ENCODE measurements at regions not wholly inside any gene's neighbourhood (a gene's known extent, or its start where the extent isn't known, plus 50 kb on each side); places are given as distances from the start of the nearest gene placed in this dataset. TPM values are rescaled to one million over a fixed set of nuclear protein-coding genes. Genes with fewer than 3 reads are reported as not detected.

DNA sequence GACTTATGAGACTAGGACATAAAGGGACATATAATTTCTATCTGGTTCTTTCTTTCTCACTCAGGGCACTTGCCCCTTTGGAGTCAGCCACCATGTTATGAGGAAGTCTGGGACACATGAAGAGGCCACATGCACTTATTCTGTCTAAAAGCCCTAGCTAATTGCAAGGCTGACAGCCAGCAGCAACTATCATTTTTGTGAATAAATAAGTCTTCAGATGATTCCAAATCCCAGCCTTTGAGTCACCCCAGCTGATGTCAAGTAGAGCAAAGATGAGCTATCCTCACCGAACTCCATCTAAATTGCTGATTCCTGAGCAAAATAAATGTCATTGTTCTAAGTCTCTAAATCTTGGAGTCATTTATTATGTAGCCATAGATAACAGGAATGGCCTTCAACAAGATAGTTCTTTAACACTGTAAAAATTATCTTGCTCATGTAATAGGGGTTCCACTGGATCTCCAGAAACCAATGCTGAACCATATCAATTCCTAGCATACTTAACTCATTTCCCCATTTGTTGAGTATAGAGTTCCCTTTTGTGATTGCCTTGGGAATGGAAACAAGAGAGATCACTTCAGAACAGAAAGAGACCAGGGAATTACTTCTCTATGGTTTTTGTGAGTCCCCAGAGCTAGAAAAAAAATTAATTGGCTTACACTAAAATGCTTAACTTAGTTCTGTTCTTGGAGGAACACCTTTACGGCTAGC, 50.6 kb upstream of the FN1 start:
- in situ Hi-C loops (cut with MboI) (no loop called here), intact Hi-C loops (cut with micrococcal nuclease; ENCODE audit: unreplicated experiment) (no loop called here)
- Histone ChIP-seq H3K27me3 (replicated peaks in 1 of 2; ENCODE audit: control insufficient read depth in 2 of 2, insufficient read depth in 2 of 2, low read length in 1 of 2) (no peaks in the 10 kb centered on the region; a peak in 1 of 4 replicates), H3K9me3 (replicated peaks; ENCODE audit: control insufficient read depth, insufficient read depth, low read length) (no peaks in the 10 kb centered on the region), H3K4me1 (ENCODE audit: control insufficient read depth, insufficient read depth, low read length) (no peaks in the 10 kb centered on the region), H3K4me2 (ENCODE audit: control insufficient read depth, insufficient read depth) (no peak overlapping the region), H3K27ac (ENCODE audit: control insufficient read depth, insufficient read depth) (no peak overlapping the region), H2AFZ (ENCODE audit: control insufficient read depth, low read depth, low read length) (no peak overlapping the region), H3K36me3 (ENCODE audit: control insufficient read depth in 2 of 2, insufficient read depth in 2 of 2, low read length in 1 of 2) (no peaks in the 10 kb centered on the region), H3K9ac (ENCODE audit: control insufficient read depth, insufficient read depth, low read length) (no peak overlapping the region), H3K79me2 (ENCODE audit: control insufficient read depth, insufficient read depth, low read length) (no peaks in the 10 kb centered on the region), H4K20me1 (ENCODE audit: control insufficient read depth, insufficient read depth) (no peaks in the 10 kb centered on the region), H3K4me3 (no peak overlapping the region)
- ChIA-PET RAD21 (ENCODE audit: unreplicated experiment) (no interaction called here), POLR2A (no interaction called here), CTCF (no interaction called here), SMC1A (ENCODE audit: uncharacterized antibody, unreplicated experiment) (interaction anchor here (1.0 kb wide), 1 partner anchor 21 kb away, joined by 3 read pairs; no protein-coding TSS in a partner anchor)
- TF ChIP-seq TCF3 (IDR thresholded peaks at IDR 0.05; ENCODE audit: borderline replicate concordance, insufficient read depth, low read depth, low read length), result no peak
- FAIRE-seq, result no peak
- no peak for DNase-seq (ENCODE audit: low read depth, low spot score)
- no peak for ATAC-seq
- 63% methylated on average over 2 of the region's 2 CpGs for WGBS (ENCODE audit: insufficient coverage, insufficient replicate concordance, low lambda C conversion rate, missing lambda C conversion rate)
- no TSS peak for BruUV-seq (replicated peaks)

Small RNA genes lying in the stretch of these regions (small RNA-seq; reads per million reads assigned to genes)
- gene AC093850.1, result not detected
